Memory B cell (primary cell): ENCODE measurements at regions not wholly inside any gene's neighbourhood (a gene's known extent, or its start where the extent isn't known, plus 50 kb on each side); places are given as distances from the start of the nearest gene placed in this dataset.

Experiments used
- ATAC-seq: fragments of 150-1000 bp; cut with Tn5 transposase; 2 replicates; pipeline ENCODE4 v1.10.0; 2021; ENCODE audit warnings: low read depth, mild to moderate bottlenecking, moderate library complexity
- DNase-seq, 2 donors: peaks; one replicate each; pipeline ENCODE4 v3.0.0; 2022; ENCODE audit warnings: low spot score in 2 of 2
- H3K27ac Mint-ChIP-seq: one replicate; pipeline ENCODE4 v1.8.0; 2022; ENCODE audit warnings: mild to moderate bottlenecking, moderate library complexity, mixed read lengths
- H3K27me3 Mint-ChIP-seq: one replicate; pipeline ENCODE4 v1.8.0; 2022; ENCODE audit warnings: mixed read lengths
- H3K36me3 Mint-ChIP-seq: one replicate; pipeline ENCODE4 v1.8.0; 2022; ENCODE audit warnings: mild to moderate bottlenecking, mixed read lengths
- H3K4me1 Mint-ChIP-seq: one replicate; pipeline ENCODE4 v1.8.0; 2022; ENCODE audit warnings: mixed read lengths
- H3K4me3 Mint-ChIP-seq: one replicate; pipeline ENCODE4 v1.8.0; 2022; ENCODE audit warnings: mild to moderate bottlenecking, moderate library complexity, mixed read lengths
- H3K9me3 Mint-ChIP-seq: one replicate; pipeline ENCODE4 v1.8.0; 2022; ENCODE audit warnings: mixed read lengths

DNA sequence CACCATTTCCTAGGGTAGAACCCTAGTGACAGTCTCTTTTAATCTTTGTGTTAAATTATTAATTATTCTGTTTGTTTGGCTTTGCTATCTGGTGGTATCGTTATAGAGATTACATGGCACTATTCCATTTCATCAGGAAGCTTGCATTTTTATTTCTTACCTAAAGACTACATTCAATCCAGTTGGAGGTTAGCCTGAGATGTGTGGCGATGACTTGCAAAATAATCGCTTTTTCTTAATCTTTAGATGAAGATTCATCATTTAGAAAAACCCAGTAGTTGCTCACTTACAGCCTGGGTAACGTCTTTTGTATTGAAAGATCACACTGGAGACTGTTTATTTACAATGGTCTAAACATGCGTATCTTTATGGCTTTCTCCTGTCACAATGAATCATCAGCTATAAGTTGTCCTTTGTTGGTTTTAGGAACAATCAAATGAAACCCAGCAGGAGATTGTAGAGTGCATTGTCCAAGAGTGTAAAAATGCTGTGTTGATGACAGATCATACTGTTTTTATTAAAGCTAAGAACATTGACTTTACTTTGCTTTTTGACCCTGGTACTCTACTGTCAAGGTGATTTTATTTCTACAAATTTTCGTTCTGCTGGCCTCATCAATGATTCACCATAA lies 281.7 kb upstream of the PITX2 start:
- Mint-ChIP-seq H3K4me1 (no peaks in the 10 kb centered on the region), H3K9me3 (no peaks in the 10 kb centered on the region), H3K4me3 (no peak overlapping the region), H3K27ac (no peak overlapping the region), H3K27me3 (peaks cover 6% of the 10 kb centered on the region), H3K36me3 (no peaks in the 10 kb centered on the region)
- ATAC-seq (no peak), DNase-seq (no peak)

DNA sequence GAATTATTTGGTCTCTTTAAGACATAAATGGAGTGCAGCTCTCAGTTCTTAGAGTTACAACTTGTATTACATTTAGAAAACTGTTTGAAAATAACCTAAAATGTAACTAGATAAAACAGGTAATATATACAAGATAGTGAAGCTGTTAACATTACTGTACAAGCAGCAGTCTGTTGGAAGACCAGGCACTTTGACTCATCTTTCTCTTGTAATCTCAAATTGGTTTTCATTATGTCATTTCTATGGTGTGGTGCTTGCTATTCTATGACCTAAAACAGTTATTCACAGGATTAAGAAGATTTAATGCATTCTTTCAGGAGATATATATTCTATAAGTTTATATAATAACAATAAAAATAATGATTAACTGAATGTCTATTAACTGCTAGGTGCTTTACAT lies 282.5 kb upstream of the PITX2 start:
- Mint-ChIP-seq H3K4me3 (no peak overlapping the region), H3K4me1 (no peaks in the 10 kb centered on the region), H3K36me3 (no peaks in the 10 kb centered on the region), H3K27ac (no peak overlapping the region), H3K27me3 (peaks cover 6% of the 10 kb centered on the region), H3K9me3 (no peaks in the 10 kb centered on the region)
- DNase-seq (no peak), ATAC-seq (no peak)

DNA sequence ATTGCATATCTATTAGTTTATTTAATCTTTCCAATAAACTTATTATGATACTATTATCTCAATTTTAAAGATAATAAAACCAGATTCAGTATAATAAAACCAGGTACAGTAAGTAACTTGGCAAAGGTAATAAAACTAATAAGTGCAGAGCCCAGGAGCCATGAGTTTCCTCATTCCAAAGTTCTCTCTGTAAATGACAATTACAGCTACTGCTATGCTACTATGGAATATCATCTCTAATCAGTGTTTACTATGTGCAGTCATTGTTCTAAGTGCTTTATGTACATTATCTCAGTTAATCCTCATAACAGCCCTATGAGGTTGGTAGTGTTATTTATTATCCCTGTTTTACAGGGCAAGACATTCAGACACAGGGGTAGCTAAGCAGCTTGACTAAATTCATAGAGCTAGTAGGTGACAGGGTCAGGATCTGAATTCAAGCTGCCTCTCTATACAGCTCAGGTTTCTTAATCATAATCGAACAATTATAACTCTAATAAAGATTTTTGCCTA lies 285.0 kb upstream of the PITX2 start:
- no peak overlapping the region for H3K4me3 Mint-ChIP-seq
- no peaks in the 10 kb centered on the region for H3K9me3 Mint-ChIP-seq
- H3K27ac Mint-ChIP-seq = no peak overlapping the region
- no peak for DNase-seq
- H3K4me1 Mint-ChIP-seq = no peaks in the 10 kb centered on the region
- no peak for ATAC-seq
- no peaks in the 10 kb centered on the region for H3K36me3 Mint-ChIP-seq
- no peaks in the 10 kb centered on the region for H3K27me3 Mint-ChIP-seq

DNA sequence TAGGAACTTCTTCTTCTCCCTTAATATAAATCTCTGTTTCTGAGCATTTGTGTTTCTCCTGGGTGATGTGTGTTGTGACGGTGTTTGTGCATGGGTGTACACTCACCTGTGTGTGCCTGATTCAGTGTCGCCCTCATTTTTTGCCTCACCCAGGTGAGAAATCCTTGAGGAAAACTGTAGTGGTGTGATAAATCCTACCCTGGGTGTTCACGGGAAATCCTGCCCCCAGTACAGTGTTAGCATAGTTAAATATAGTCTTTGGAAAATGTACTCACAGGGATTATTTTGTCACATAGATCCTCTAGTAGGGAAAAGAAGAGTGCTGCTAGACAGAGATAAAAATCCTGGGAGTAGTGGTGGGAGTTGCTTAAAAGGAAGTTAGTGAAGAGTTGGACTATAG lies 291.9 kb upstream of the PITX2 start:
- no peak overlapping the region for H3K4me3 Mint-ChIP-seq
- peaks cover 4% of the 10 kb centered on the region for H3K27me3 Mint-ChIP-seq
- H3K27ac Mint-ChIP-seq = no peak overlapping the region
- no peak for DNase-seq
- ATAC-seq = no peak
- no peaks in the 10 kb centered on the region for H3K36me3 Mint-ChIP-seq
- peaks cover 1% of the 10 kb centered on the region for H3K9me3 Mint-ChIP-seq
- no peaks in the 10 kb centered on the region for H3K4me1 Mint-ChIP-seq

DNA sequence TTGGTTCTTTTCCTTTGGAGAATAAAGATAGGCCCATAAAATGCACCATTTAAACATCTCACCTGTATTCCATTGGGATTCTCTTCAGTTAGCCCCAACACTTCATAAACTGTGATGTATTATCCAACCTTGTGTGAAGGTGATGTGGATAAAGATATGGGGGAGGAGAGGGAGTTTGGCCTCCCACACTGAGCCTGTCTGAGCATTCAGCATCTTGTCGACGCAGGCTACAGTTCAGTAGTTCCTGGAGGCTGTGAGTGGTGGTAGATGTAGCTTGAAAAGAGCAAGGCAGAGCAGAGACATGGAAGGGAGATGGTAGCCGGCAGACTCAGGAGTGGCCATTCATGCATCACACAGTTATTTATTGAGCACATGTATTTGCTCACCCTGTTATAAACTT lies 292.4 kb upstream of the PITX2 start:
- no peak overlapping the region for H3K4me3 Mint-ChIP-seq
- no peak overlapping the region for H3K27ac Mint-ChIP-seq
- no peaks in the 10 kb centered on the region for H3K4me1 Mint-ChIP-seq
- ATAC-seq (no peak), DNase-seq (no peak)
- no peaks in the 10 kb centered on the region for H3K36me3 Mint-ChIP-seq
- peaks cover 4% of the 10 kb centered on the region for H3K27me3 Mint-ChIP-seq
- H3K9me3 Mint-ChIP-seq = peaks cover 1% of the 10 kb centered on the region

DNA sequence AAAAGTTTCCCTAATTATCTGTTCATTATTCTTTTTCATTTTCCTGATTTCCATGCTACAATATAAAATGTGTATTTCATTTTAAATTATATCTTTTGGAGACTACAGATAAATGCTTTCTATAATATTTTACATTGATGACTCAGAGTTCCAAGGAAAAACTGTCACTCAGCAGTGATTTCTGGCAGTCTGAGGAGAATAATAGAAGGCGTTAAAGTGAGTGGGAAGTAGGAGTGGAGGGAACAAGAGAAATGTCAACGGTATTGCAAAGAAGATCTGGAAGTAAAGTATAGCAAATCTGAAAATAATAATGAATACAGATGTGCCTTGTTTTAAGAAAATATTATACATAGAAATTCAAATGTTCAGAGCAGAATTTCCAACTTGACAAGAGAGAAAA lies 293.6 kb upstream of the PITX2 start:
- Mint-ChIP-seq H3K27me3 (peaks cover 5% of the 10 kb centered on the region), H3K4me3 (no peak overlapping the region), H3K9me3 (peaks cover 1% of the 10 kb centered on the region), H3K4me1 (no peaks in the 10 kb centered on the region), H3K36me3 (no peaks in the 10 kb centered on the region), H3K27ac (no peak overlapping the region)
- DNase-seq (no peak), ATAC-seq (no peak)

DNA sequence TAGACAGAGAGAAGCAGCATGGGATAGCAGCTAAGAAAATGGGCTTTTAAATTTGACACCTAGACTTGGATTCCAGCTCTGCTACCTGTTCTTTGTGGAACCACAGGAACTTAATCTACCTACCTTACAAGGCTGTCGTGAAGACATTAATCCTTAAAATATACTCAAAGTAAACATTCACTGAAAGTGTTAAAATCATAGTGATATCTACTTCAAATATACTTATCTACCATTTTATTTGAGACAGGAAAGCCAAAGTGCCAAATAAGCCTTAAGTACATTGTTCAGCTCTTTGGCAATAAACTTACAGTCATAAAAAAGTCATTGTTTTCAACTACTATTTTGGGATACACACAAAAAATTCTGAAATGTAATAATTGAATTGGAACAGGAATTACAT lies 295.0 kb upstream of the PITX2 start:
- Mint-ChIP-seq H3K27ac (no peak overlapping the region), H3K4me3 (no peak overlapping the region), H3K9me3 (peaks cover 1% of the 10 kb centered on the region), H3K27me3 (peaks cover 5% of the 10 kb centered on the region), H3K4me1 (no peaks in the 10 kb centered on the region), H3K36me3 (no peaks in the 10 kb centered on the region)
- ATAC-seq (no peak), DNase-seq (no peak)

DNA sequence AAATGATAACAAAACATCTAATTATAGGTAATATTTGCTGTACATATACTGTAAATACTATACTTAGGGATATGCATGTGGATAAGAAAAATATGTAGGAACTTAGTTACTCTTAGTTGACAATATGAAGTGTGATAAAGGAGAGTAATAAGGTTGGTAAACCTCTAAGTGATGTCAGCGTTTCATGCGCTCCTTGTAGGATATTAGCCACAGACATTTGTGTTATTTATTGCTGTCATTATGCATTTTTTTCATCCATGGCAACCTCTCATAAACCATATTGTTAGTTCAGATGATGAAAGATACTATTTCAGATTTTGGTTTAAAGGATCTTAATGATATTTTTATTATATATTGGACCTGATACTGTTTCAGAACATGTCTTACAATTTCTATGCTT lies 298.1 kb upstream of the PITX2 start:
- Mint-ChIP-seq H3K27me3 (peaks cover 1% of the 10 kb centered on the region), H3K27ac (no peak overlapping the region), H3K36me3 (no peaks in the 10 kb centered on the region), H3K4me1 (no peaks in the 10 kb centered on the region), H3K4me3 (no peak overlapping the region), H3K9me3 (peaks cover 1% of the 10 kb centered on the region)
- DNase-seq (no peak), ATAC-seq (no peak)

DNA sequence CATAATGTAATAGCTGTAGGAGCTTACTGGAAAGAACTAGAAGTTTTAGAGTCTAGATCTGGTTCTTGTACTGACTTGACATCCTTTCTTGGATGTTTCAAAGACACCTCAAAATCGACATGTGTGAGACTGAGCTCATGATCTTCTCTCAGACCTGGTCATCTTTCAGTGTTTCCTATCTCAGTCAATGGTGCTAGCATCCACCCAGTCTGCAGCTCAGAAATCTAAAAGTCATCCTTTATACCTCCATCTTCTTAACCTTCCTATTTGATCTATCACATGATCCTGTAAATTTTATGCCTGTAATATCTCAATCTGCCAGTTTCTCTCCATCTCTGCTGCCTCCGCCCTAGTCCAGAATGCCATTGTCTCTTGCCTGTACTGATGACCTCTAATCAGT lies 301.9 kb upstream of the PITX2 start:
- DNase-seq (no peak), ATAC-seq (no peak)
- Mint-ChIP-seq H3K36me3 (no peaks in the 10 kb centered on the region), H3K27ac (no peak overlapping the region), H3K4me3 (no peak overlapping the region), H3K9me3 (no peaks in the 10 kb centered on the region), H3K27me3 (peaks cover 1% of the 10 kb centered on the region), H3K4me1 (no peaks in the 10 kb centered on the region)

DNA sequence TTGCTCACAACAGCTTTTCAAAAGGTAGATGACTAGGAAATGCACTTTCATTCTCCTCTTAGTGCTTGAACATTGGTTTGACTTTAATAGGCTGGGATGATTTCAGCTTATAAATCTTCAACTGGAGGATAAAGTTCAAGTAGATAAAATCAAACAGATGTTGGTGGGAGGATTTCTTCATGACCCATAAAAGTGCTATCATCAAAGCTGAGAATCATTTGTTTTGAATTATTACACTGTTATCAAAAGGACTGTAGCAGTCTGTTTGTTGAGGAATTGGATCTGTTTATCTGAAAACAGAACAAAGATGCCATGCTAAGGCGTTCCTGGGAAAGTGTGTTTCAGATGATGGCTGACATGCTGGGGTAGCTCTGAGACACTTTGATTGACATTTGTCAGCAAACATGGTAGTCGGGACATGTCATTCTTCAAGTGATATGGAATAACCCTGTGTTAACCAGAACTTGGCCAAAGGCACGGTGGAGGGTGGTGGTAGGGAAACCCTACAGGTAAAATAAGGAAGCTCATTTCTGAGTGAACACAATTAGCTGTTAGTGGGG lies 304.0 kb upstream of the PITX2 start:
- H3K27ac Mint-ChIP-seq = no peak overlapping the region
- ATAC-seq = no peak

DNA sequence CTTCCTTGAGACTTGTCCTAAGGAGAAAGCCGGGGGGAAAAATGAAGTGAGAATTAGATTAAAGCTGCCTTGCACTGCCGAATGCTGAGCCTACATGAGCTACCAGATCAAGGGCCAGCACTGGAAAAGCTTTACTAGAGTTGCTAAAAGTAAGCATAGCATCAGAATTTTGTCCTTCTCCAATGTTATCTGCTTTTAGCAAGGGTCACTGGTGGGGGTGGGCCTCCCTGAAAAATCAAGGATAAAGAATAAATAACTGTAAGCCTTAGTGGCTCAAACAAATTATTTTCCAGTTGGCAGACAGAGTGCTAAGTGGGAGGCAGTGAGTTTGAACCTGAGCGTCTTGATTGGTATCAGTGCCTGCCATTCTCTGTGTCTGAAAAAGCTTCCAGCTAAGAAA lies 310.5 kb upstream of the PITX2 start:
- no peaks in the 10 kb centered on the region for H3K27me3 Mint-ChIP-seq
- H3K9me3 Mint-ChIP-seq = peaks cover 3% of the 10 kb centered on the region
- no peak for ATAC-seq
- H3K4me1 Mint-ChIP-seq = no peaks in the 10 kb centered on the region
- DNase-seq = no peak
- no peaks in the 10 kb centered on the region for H3K36me3 Mint-ChIP-seq
- H3K4me3 Mint-ChIP-seq = no peak overlapping the region
- no peak overlapping the region for H3K27ac Mint-ChIP-seq

More for the DNA sequence above, 304.0 kb upstream of the PITX2 start:
- no peaks in the 10 kb centered on the region for H3K27me3 Mint-ChIP-seq
- H3K36me3 Mint-ChIP-seq = no peaks in the 10 kb centered on the region
- H3K4me1 Mint-ChIP-seq = no peaks in the 10 kb centered on the region
- H3K4me3 Mint-ChIP-seq = no peak overlapping the region
- H3K9me3 Mint-ChIP-seq = no peaks in the 10 kb centered on the region
- no peak for DNase-seq

DNA sequence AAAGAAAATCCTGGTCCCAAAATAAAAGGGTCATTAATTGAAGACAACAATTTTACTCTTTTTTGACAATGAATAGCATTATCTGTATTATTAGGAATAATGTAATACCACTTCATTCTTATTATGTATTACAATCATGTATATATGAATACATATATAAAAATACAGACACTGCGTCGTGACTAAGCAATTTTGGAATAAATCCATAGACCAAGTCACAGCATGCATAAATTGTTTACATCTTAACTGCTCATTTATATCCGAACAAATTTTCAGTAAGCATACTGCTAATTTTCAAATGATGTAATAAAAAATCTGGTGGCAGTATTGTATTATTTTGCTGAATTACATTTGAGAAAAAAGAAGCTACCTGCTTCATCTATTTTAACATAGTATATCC lies 321.6 kb upstream of the PITX2 start:
- Mint-ChIP-seq H3K9me3 (no peaks in the 10 kb centered on the region), H3K27ac (no peak overlapping the region), H3K27me3 (no peaks in the 10 kb centered on the region), H3K4me3 (no peak overlapping the region), H3K36me3 (no peaks in the 10 kb centered on the region), H3K4me1 (no peaks in the 10 kb centered on the region)
- ATAC-seq (no peak), DNase-seq (no peak)

DNA sequence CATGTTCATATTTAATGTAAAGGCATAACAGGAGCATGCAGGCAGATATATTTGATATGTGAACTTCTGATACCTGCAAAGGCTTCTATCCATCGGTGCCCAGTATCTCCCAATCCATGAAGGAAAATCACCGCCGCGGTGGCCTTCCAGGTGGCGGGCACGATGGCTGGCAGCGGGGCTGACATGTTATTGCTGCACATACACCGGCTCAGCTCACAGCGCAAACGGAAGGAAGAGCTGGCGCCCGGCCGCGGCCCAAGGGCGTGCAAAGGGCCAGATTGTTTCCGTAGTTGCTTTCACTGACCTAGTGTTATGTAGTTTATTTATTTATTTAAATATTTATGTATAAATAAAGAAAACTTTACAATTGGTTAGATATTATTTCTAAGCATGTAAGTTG lies 322.7 kb upstream of the PITX2 start:
- ATAC-seq (no peak), DNase-seq (no peak)
- no peak overlapping the region for H3K27ac Mint-ChIP-seq
- H3K4me1 Mint-ChIP-seq = no peaks in the 10 kb centered on the region
- H3K27me3 Mint-ChIP-seq = no peaks in the 10 kb centered on the region
- no peaks in the 10 kb centered on the region for H3K36me3 Mint-ChIP-seq
- no peaks in the 10 kb centered on the region for H3K9me3 Mint-ChIP-seq
- no peak overlapping the region for H3K4me3 Mint-ChIP-seq

DNA sequence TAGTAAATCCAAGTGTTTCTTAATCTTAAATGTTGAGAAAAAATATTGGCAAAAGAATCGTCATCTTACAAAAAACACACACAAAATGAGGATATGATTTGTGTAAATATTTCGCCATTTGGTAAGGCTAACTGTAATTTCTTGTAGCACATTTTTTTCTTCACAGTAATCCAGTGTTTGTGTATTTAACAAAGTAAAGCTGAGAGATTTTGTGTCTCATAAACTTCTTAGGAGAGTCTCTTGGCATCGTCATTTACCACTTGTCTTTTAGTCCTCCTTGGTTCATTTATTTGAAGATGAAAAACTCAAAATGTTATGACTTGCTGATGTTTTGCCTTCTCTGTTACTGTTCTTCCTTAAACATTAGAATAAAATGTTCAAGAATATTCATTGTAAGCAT lies 326.7 kb upstream of the PITX2 start:
- ATAC-seq (no peak), DNase-seq (no peak)
- H3K9me3 Mint-ChIP-seq = no peaks in the 10 kb centered on the region
- H3K4me1 Mint-ChIP-seq = no peaks in the 10 kb centered on the region
- no peaks in the 10 kb centered on the region for H3K27me3 Mint-ChIP-seq
- no peak overlapping the region for H3K4me3 Mint-ChIP-seq
- no peak overlapping the region for H3K27ac Mint-ChIP-seq
- no peaks in the 10 kb centered on the region for H3K36me3 Mint-ChIP-seq

DNA sequence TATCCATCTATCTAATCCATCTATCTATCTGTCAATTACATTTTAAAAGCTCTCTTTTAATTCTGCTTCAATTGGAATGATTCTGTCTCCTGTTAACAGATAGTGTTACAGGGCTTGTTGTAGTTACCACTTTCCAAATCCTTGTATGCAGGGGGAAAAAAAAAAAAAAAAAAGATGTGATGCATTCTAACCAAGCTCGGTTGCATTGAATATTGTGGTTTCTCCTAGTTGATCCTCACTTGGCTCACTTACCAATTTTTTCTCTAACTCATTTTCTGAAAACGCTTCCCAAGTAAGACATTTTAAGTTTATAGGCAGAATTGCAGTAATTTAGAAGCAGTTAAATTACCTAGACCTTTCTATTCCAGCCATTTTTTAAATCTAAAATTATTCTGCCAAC lies 327.9 kb upstream of the PITX2 start:
- ATAC-seq = no peak
- no peak overlapping the region for H3K27ac Mint-ChIP-seq

More for the DNA sequence above, 327.9 kb upstream of the PITX2 start:
- no peaks in the 10 kb centered on the region for H3K4me1 Mint-ChIP-seq
- H3K27me3 Mint-ChIP-seq = no peaks in the 10 kb centered on the region
- no peaks in the 10 kb centered on the region for H3K36me3 Mint-ChIP-seq
- H3K9me3 Mint-ChIP-seq = no peaks in the 10 kb centered on the region
- H3K4me3 Mint-ChIP-seq = no peak overlapping the region
- DNase-seq = no peak
